GM23338 (cell line): ENCODE measurements at regions not wholly inside any gene's neighbourhood (a gene's known extent, or its start where the extent isn't known, plus 50 kb on each side); places are given as distances from the start of the nearest gene placed in this dataset.

Experiments used
- CREB1 ChIP-seq: fragments of 250-450 bp; sonication (Bioruptor Pico); IDR thresholded peaks from 2 replicates; pipeline ENCODE4 v1.5.0; 2020; ENCODE audit warnings: low read depth, mild to moderate bottlenecking, moderate library complexity
- EZH2 ChIP-seq: fragments of 200-600 bp; sonication (generic); IDR thresholded peaks from one replicate; pipeline ENCODE4 v1.8.0; 2017; ENCODE audit warnings: antibody characterized with exemption, mild to moderate bottlenecking, low read depth; ENCODE audit not compliant: unreplicated experiment
- EZH2phosphoT487 ChIP-seq: fragments of 200-600 bp; sonication (generic); IDR thresholded peaks from one replicate; pipeline ENCODE4 v1.8.1; 2018; ENCODE audit warnings: antibody characterized with exemption; ENCODE audit not compliant: unreplicated experiment
- NANOG ChIP-seq: IDR thresholded peaks from 2 replicates; pipeline ENCODE4 v1.6.1; 2016; ENCODE audit warnings: antibody characterized with exemption, borderline replicate concordance
- POLR2AphosphoS5 ChIP-seq: IDR thresholded peaks from 2 replicates; pipeline ENCODE4 v1.6.1; 2016; ENCODE audit warnings: antibody characterized with exemption, low read depth
- STAT1 ChIP-seq: IDR thresholded peaks from one replicate; pipeline ENCODE4 v1.6.1; 2016; ENCODE audit warnings: antibody characterized with exemption; ENCODE audit not compliant: unreplicated experiment
- TF ChIP-seq, protein P1 (sequence below), 2 experiments: fragments of 200-600 bp in 1 of 2; sonication (generic) in 1 of 2; conservative IDR thresholded peaks; 2 replicates each; pipeline versions ENCODE4 v1.5.1 to v1.6.1; 2016 to 2017; ENCODE audit warnings: antibody characterized with exemption in 2 of 2, low read depth in 2 of 2, mild to moderate bottlenecking in 2 of 2, moderate library complexity in 1 of 2
- TF ChIP-seq, protein P2 (sequence below): IDR thresholded peaks from one replicate; pipeline ENCODE4 v1.6.1; 2018; ENCODE audit warnings: antibody characterized with exemption; ENCODE audit not compliant: unreplicated experiment

DNA sequence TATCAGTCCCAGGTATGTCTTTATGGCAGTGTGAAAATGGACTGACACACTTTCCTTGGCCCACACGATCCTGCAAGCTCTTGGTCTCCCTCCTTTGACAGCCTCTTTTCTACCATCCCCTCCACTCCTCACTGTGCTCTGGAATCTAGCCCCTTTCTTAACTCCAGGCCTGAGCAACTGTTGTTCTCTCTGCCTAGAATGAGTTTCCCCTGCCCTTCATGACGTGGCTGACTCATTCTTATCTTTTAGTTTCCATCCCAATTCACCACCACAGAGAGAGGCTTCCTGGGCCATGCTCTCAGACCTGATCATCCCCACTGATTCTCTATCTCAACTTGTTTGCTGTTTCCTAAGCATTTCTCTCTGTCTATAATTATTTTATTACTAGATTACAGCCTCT lies 157.4 kb upstream of the HMGA2 start:
- no peak for TF ChIP-seq POLR2AphosphoS5
- TF ChIP-seq, protein P1, sequence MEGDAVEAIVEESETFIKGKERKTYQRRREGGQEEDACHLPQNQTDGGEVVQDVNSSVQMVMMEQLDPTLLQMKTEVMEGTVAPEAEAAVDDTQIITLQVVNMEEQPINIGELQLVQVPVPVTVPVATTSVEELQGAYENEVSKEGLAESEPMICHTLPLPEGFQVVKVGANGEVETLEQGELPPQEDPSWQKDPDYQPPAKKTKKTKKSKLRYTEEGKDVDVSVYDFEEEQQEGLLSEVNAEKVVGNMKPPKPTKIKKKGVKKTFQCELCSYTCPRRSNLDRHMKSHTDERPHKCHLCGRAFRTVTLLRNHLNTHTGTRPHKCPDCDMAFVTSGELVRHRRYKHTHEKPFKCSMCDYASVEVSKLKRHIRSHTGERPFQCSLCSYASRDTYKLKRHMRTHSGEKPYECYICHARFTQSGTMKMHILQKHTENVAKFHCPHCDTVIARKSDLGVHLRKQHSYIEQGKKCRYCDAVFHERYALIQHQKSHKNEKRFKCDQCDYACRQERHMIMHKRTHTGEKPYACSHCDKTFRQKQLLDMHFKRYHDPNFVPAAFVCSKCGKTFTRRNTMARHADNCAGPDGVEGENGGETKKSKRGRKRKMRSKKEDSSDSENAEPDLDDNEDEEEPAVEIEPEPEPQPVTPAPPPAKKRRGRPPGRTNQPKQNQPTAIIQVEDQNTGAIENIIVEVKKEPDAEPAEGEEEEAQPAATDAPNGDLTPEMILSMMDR (conservative IDR thresholded peaks at IDR 0.05; ENCODE audit: low read depth in 2 of 2), result no peak
- TF ChIP-seq NANOG, result no peak
- no peak for TF ChIP-seq EZH2
- TF ChIP-seq EZH2phosphoT487, result no peak
- TF ChIP-seq, protein P2, sequence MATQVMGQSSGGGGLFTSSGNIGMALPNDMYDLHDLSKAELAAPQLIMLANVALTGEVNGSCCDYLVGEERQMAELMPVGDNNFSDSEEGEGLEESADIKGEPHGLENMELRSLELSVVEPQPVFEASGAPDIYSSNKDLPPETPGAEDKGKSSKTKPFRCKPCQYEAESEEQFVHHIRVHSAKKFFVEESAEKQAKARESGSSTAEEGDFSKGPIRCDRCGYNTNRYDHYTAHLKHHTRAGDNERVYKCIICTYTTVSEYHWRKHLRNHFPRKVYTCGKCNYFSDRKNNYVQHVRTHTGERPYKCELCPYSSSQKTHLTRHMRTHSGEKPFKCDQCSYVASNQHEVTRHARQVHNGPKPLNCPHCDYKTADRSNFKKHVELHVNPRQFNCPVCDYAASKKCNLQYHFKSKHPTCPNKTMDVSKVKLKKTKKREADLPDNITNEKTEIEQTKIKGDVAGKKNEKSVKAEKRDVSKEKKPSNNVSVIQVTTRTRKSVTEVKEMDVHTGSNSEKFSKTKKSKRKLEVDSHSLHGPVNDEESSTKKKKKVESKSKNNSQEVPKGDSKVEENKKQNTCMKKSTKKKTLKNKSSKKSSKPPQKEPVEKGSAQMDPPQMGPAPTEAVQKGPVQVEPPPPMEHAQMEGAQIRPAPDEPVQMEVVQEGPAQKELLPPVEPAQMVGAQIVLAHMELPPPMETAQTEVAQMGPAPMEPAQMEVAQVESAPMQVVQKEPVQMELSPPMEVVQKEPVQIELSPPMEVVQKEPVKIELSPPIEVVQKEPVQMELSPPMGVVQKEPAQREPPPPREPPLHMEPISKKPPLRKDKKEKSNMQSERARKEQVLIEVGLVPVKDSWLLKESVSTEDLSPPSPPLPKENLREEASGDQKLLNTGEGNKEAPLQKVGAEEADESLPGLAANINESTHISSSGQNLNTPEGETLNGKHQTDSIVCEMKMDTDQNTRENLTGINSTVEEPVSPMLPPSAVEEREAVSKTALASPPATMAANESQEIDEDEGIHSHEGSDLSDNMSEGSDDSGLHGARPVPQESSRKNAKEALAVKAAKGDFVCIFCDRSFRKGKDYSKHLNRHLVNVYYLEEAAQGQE, result no peak
- TF ChIP-seq STAT1, result no peak
- TF ChIP-seq CREB1 (CRISPR knock-in tag), result no peak
